Spleen (tissue), 7 donors: ENCODE measurements at regions not wholly inside any gene's neighbourhood (a gene's known extent, or its start where the extent isn't known, plus 50 kb on each side); places are given as distances from the start of the nearest gene placed in this dataset.

Experiments used
- CTCF ChIP-seq, 11 experiments: fragments of 200-600 bp in 7 of 11; fragments of 450-650 bp in 4 of 11; sonication (generic) in 4 of 11; IDR thresholded peaks in 8 of 11; conservative IDR thresholded peaks in 3 of 11; 1 replicate in 7 of 11; 2 replicates in 4 of 11; pipeline versions ENCODE4 v1.4.0 to v1.8.0; 2016 to 2021; ENCODE audit warnings: antibody characterized with exemption in 11 of 11, inconsistent platforms in 4 of 11, mild to moderate bottlenecking in 1 of 11
- POLR2A ChIP-seq, 3 donors: fragments of 450-650 bp; IDR thresholded peaks; one replicate each; pipeline ENCODE4 v1.5.1; 2017; ENCODE audit warnings: antibody characterized with exemption in 3 of 3, mild to moderate bottlenecking in 1 of 3
- POLR2AphosphoS5 ChIP-seq, 3 donors: sonication (generic); formaldehyde crosslinking; IDR thresholded peaks; one replicate each; pipeline ENCODE4 v1.5.1; 2017; ENCODE audit warnings: antibody characterized with exemption in 3 of 3
- donor health status: DM: no; HTN: no; CAD: no; lungs with moderate emphysema.
- donor health status: DM: no; HTN: no; CAD: no.
- donor health status: DM: no; HTN: no; CAD: no.

GRCh38 chr1:220356981-220357850, 85.0 kb upstream of the RAB3GAP2 start:
- no peak for TF ChIP-seq CTCF (IDR thresholded peaks at IDR 0.05 in 8 of 11, conservative IDR thresholded peaks at IDR 0.05 in 3 of 11)
- no peak for TF ChIP-seq POLR2A (IDR thresholded peaks at IDR 0.05)
- no peak for TF ChIP-seq POLR2AphosphoS5 (IDR thresholded peaks at IDR 0.05)
